ENCODE measurements at regions not wholly inside any gene's neighbourhood (a gene's known extent, or its start where the extent isn't known, plus 50 kb on each side); places are given as distances from the start of the nearest gene placed in this dataset.

- DNase-seq (ENCODE audit: low read depth, low spot score) = no peak
Measured at GRCh38 chr2:8193686-8194615, 487.9 kb upstream of the ID2 start.

GRCh38 chr2:8195784-8196183 lies 486.1 kb upstream of the ID2 start:
- no peak for DNase-seq (ENCODE audit: low read depth, low spot score)

- DNase-seq (ENCODE audit: low read depth, low spot score) = no peak
Measured at GRCh38 chr2:8196316-8196715, 485.5 kb upstream of the ID2 start.

- DNase-seq (ENCODE audit: low read depth, low spot score) = no peak
Measured at GRCh38 chr2:8197101-8197500, 484.8 kb upstream of the ID2 start.

- no peak for DNase-seq (ENCODE audit: low read depth, low spot score)
Measured at GRCh38 chr2:8197825-8198224, 484.0 kb upstream of the ID2 start.

GRCh38 chr2:8198766-8199382 lies 483.0 kb upstream of the ID2 start:
- no peak for DNase-seq (ENCODE audit: low read depth, low spot score)

GRCh38 chr2:8202132-8202531 lies 479.7 kb upstream of the ID2 start:
- DNase-seq (ENCODE audit: low read depth, low spot score) = no peak

GRCh38 chr2:8203364-8203763 lies 478.5 kb upstream of the ID2 start:
- DNase-seq (ENCODE audit: low read depth, low spot score) = no peak

GRCh38 chr2:8204711-8205110 lies 477.1 kb upstream of the ID2 start:
- DNase-seq (ENCODE audit: low read depth, low spot score) = no peak

- no peak for DNase-seq (ENCODE audit: low read depth, low spot score)
Measured at GRCh38 chr2:8209494-8209893, 472.4 kb upstream of the ID2 start.

GRCh38 chr2:8211384-8211783 lies 470.5 kb upstream of the ID2 start:
- DNase-seq (ENCODE audit: low read depth, low spot score) = no peak

GRCh38 chr2:8212239-8212638 lies 469.6 kb upstream of the ID2 start:
- no peak for DNase-seq (ENCODE audit: low read depth, low spot score)

GRCh38 chr2:8214036-8214615 lies 467.7 kb upstream of the ID2 start:
- no peak for DNase-seq (ENCODE audit: low read depth, low spot score)

- DNase-seq (ENCODE audit: low read depth, low spot score) = no peak
Measured at GRCh38 chr2:8215159-8215863, 466.5 kb upstream of the ID2 start.

- no peak for DNase-seq (ENCODE audit: low read depth, low spot score)
Measured at GRCh38 chr2:8215982-8216381, 465.9 kb upstream of the ID2 start.

- no peak for DNase-seq (ENCODE audit: low read depth, low spot score)
Measured at GRCh38 chr2:8216397-8216796, 465.5 kb upstream of the ID2 start.

GRCh38 chr2:8217468-8218030 lies 464.3 kb upstream of the ID2 start:
- DNase-seq (ENCODE audit: low read depth, low spot score) = no peak

- DNase-seq (ENCODE audit: low read depth, low spot score) = no peak
Measured at GRCh38 chr2:8219096-8219495, 462.8 kb upstream of the ID2 start.

- no peak for DNase-seq (ENCODE audit: low read depth, low spot score)
Measured at GRCh38 chr2:8219631-8220355, 462.1 kb upstream of the ID2 start.

- DNase-seq (ENCODE audit: low read depth, low spot score) = no peak
Measured at GRCh38 chr2:8222979-8223694, 458.7 kb upstream of the ID2 start.

All from smooth muscle cell of the brain vasculature (primary cell).